Stimulated activated CD4-positive, alpha-beta T cell treated with anti-CD3 and anti-CD28 coated beads, Interleukin-4, amount 100 ng/mL, for 1 hour (primary cell): ENCODE measurements at regions not wholly inside any gene's neighbourhood (a gene's known extent, or its start where the extent isn't known, plus 50 kb on each side); places are given as distances from the start of the nearest gene placed in this dataset.

Experiments used
- DNase-seq: peaks from one replicate; pipeline ENCODE4 v3.0.0-alpha.2; 2020

GRCh38 chr2:226515344-226516055, 284.1 kb downstream of the IRS1 start:
- DNase-seq: no peak

GRCh38 chr2:226514895-226515294, 284.7 kb downstream of the IRS1 start:
- DNase-seq: no peak

- DNase-seq: no peak
These were observed 288.3 kb downstream of the IRS1 start for GRCh38 chr2:226511311-226511710.

GRCh38 chr2:226508683-226509082, 290.9 kb downstream of the IRS1 start:
- DNase-seq: no peak

GRCh38 chr2:226508005-226508404, 291.6 kb downstream of the IRS1 start:
- no peak for DNase-seq

DNA sequence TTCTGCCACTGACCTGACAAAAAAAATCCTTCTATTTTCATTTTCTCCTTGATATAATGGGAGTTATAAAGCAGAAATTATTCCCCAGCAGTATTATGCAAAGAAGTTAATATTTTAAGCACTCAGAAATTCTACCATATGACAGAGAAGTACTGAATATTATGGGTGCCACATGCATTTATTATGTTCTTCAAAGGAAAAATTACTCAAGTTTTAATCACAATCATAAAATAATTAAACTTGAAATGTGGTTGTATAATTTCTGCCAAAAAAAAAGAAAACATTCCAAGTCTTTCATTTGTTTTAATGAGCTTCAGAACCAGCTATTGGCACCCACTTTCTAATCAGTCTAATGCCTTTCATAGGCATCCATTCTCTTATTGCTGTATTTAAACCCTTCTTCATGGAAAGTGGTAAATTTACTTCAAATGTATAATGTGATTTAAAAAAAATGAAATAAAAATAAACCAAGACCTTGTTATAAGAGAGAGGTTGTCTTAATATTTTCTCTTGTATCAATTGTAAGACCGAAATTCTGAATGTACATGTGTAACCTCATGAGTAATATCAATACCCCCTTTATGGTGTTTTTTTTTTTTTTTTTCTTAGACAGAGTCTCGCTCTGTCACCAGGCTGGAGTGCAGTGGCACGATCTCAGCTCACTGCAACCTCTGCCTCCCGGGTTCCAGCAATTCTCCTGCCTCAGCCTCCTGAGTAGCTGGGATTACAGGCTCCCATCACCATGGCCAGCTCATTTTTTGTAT, 302.3 kb downstream of the IRS1 start:
- no peak for DNase-seq

- no peak for DNase-seq
These were observed 303.4 kb downstream of the IRS1 start for GRCh38 chr2:226496273-226496550.

DNA sequence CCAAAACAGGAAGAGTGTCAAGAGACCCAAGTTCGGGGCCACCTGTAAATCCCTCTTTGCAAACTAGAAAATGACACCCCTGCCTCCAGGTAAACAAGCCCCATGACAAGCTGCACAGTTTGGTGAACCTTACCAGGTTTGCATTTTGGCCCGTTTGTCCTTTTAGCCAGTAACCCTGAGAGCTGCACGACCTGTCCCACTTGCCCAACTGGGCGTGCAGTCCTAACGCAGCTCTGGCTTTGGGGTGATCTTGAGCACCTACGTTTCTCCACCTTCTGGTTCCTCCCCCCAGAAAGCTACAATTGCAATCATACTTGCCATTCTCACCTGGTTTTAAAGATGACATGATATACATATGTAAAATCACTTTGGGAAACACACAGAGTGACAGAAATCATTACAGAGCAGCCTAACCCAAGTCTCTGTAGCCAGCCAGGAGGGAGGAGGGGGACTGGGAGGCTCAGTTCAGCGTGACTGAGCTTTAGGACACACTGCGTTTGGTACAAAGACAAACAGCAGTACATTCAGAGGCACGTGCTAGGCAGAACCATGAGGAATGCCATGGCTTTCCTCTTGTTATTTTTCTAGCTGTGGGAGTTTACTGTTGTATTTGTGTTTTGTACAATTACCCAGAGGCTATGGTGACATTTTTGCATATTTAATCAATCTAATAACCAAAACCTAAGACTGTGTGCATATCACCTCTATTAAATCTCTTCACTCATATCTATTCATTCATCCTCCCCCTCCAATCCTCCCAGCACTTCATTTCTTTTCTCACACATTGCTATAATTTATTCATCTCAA, 304.0 kb downstream of the IRS1 start:
- no peak for DNase-seq

GRCh38 chr2:226491112-226491511, 308.5 kb downstream of the IRS1 start:
- no peak for DNase-seq

DNA sequence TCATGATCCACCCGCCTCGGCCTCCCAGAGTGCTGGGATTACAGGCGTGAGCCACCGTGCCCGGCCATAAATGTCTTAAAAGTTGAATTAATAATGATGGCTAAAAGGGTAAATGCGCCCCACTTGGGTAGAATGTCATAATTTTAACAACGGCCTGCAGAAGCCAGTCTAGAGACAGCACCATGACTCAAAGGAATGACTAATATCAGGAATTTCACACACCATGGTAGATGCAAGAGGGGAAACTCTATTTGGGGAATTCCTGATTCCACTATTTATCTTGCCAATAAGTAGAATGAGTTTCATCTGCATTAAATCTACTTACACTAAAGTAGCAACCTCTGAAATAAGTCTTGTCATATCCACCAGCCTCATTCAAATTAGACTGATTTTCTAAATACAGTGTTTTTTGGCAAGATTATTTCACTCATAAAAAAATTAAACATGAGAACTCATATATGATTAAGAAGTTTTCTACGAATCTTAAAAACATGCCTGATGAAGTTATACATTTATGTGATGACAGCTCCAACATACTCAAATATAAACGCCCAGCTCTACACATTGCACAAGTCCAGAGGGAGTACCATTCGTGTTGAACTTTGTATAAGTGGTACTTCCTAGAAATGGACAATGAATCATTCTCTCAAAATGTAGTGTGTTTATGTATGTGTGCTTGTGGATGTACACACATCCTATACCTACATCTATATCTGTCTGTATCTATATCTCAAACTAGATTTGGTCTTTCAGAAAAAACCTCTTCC, 309.7 kb downstream of the IRS1 start:
- DNase-seq: no peak

DNA sequence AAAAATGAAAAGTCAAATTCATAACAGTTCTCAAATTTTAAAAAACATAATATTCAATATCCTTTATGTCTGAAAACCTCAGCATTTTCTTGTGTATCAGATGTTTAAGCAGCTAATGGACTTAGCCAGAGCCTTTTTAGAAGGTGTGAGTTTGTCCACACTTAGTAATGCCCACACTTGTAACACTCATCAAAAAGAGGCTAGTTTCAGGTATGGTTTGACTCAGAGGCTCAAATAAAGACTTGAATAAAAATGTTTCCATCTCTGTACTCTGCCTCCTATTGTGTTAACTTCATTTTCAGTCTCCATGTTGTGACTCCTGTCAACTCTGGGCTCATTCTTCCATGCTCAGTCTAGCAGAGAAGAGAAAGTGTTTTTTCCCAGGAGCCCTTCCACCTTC, 311.6 kb downstream of the IRS1 start:
- no peak for DNase-seq

DNA sequence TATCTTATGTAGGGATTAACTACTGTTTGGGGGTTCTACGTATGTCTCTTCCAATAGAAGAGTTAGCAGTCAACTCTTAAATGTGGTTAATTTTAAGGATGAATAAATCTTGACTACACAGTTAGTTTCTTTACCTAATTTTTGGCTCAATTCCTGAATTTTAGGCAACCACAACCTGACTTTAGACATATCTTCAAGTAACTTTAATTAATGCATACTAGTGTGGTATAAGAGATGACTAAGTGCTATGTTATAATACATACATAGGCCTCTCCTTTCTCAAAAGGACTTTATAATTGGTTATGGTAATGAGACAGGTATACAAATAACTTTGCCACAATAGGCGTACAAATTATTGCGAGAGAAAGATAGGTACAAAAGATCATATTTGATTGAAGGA, 312.0 kb downstream of the IRS1 start:
- no peak for DNase-seq

GRCh38 chr2:226483745-226484619, 315.6 kb downstream of the IRS1 start:
- DNase-seq: no peak

DNA sequence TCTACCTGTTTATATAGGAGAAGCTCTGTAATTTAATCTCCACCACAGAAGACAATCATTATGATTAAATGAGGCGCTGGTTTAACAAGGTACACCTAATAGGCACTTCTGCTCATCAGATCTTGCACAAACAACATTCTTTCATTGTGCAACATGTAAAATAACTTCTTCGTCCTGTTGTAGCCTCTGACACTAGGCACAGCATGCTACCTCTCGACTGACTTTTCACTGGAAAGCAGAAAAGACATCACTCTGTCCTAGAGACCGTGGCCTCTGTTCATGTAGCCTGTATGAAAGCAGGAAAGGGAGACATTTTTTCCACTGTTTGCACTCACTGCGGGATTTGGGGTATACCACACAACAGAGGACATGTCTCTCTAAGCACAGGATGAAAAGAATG, 316.5 kb downstream of the IRS1 start:
- no peak for DNase-seq

DNA sequence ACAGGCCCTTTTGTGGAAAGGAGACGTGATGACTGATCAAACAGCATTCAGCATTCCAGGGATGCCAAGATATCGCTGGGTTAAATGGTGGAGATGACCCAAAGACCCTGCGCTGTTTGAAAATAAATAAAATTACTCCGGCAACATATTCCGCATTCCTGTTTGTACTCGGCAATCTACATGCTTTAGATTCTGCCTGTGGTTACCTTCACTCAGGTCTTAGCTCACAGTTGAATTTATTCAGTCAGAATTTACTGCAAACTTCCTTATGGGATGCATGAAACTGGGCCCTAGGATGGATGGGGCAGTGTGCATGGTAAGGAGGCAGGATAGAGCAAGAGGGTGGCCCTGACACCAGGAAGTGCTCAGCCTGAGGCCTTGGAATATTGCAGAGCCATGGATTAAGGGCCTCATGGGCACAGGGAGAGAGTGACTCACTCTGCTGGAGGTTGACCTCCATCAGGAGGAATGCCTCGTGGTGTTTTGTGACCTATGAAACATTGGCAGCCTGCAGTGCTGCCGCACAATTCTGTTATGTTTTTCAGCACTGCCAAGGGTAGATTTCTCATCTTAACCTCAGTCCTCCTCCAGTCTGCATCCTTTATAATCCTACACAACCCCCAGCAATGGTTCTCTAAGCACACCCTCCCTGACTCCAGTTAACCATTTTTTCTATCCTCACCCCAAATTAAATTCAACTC, 321.4 kb downstream of the IRS1 start:
- no peak for DNase-seq

- no peak for DNase-seq
These were observed 322.2 kb downstream of the IRS1 start for GRCh38 chr2:226477221-226478108.

- no peak for DNase-seq
These were observed 324.0 kb downstream of the IRS1 start for GRCh38 chr2:226475650-226476049.

DNA sequence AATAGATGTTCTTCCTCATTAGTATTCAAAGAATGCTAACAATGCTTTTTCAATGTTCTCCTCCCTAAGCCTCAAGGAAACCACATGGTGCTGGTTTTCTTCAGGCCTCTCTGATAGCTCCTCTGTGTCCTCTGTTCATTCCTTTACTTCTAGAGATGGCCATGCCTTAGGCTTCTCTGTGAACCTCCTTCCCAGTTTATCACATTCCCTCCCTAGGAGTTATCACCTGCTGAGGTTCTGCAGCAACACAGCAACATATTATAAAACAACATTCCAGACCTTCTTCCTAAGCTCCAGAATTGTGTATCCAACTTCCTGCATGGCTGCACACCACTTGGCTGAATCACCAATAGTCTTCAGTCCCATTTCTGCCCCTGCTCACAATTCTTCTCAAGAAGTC, 325.5 kb downstream of the IRS1 start:
- DNase-seq: no peak

DNA sequence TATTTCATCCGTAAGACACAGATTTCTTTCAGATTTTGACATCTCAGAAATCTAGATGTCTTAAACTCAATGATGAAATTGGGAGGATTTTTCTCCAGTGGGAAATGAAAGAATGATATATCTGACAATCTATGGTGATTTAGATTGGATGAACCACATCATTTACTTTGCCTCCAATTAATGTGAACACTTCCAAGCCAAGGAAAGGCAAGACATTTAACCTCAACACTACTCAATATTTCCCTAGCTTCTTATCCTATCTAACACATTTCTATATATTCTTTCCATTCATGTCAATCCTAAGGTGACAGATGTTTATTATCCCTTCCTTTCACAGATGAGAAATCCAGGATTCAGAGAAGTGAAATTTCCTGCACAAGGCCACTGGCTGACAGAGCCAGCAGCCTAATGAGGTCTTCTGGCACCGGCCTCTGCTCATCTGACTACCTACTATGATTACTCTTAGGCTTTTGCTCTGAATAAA, 327.6 kb downstream of the IRS1 start:
- DNase-seq: no peak

DNA sequence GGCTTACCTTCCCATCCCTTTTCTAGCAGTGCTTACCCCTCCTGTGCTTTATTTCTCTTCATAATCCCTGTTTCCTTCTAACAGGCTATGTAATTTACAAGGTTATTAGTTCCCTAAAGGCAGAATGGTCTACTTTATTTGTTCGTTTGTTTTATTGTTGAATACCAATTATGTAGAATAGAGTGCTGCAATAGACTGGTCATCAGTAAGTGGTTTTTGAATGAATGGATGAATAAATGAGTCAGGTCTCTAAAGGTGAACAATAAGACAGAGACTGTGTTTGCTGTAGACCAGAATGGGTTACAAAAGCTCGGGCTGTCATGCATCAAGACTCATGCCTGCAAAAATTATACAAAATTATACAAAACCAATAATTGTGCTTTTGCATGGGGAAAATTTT, 332.0 kb downstream of the IRS1 start:
- DNase-seq: no peak
